HCEC 1CT (cell line): ENCODE measurements at regions not wholly inside any gene's neighbourhood (a gene's known extent, or its start where the extent isn't known, plus 50 kb on each side); places are given as distances from the start of the nearest gene placed in this dataset.
"Not testable (repeated sequence)": the region's sequence is repeated elsewhere in the genome, so short reads cannot be mapped to it uniquely, and the experiment has no call there.

Experiments used
- DNase-seq: peaks from one replicate; pipeline ENCODE4 v3.0.0-alpha.2; 2017

GRCh38 chr1:68677684-68678351, 180.9 kb upstream of the DEPDC1 start:
- no peak for DNase-seq

- DNase-seq = no peak
Measured at GRCh38 chr1:68696221-68696620, 199.3 kb upstream of the DEPDC1 start.

- no peak for DNase-seq
Measured at GRCh38 chr1:68703921-68704354, 207.1 kb upstream of the DEPDC1 start.

GRCh38 chr1:68704800-68705443, 208.0 kb upstream of the DEPDC1 start:
- no peak for DNase-seq

- DNase-seq = no peak
Measured at GRCh38 chr1:68705466-68705865, 208.6 kb upstream of the DEPDC1 start.

GRCh38 chr1:68706639-68707317, 209.9 kb upstream of the DEPDC1 start:
- DNase-seq = no peak

- DNase-seq = no peak
Measured at GRCh38 chr1:68717330-68717729, 220.4 kb upstream of the DEPDC1 start.

- DNase-seq = no peak
Measured at GRCh38 chr1:68720476-68720875, 223.6 kb upstream of the DEPDC1 start.

GRCh38 chr1:68723791-68724190, 226.9 kb upstream of the DEPDC1 start:
- DNase-seq = no peak

GRCh38 chr1:68725001-68725752, 228.3 kb upstream of the DEPDC1 start:
- DNase-seq = no peak

GRCh38 chr1:68739486-68739885, 242.6 kb upstream of the DEPDC1 start:
- DNase-seq = not testable (repeated sequence)

GRCh38 chr1:68745011-68745410, 248.1 kb upstream of the DEPDC1 start:
- no peak for DNase-seq

GRCh38 chr1:68745451-68745850, 248.6 kb upstream of the DEPDC1 start:
- DNase-seq = no peak

- DNase-seq = no peak
Measured at GRCh38 chr1:68746378-68746777, 249.5 kb upstream of the DEPDC1 start.

- no peak for DNase-seq
Measured at GRCh38 chr1:68751723-68752122, 254.8 kb upstream of the DEPDC1 start.

- DNase-seq = no peak
Measured at GRCh38 chr1:68758666-68759209, 261.9 kb upstream of the DEPDC1 start.

GRCh38 chr1:68767941-68768340, 271.1 kb upstream of the DEPDC1 start:
- DNase-seq = no peak

- DNase-seq = no peak
Measured at GRCh38 chr1:68770817-68771216, 273.9 kb upstream of the DEPDC1 start.

- no peak for DNase-seq
Measured at GRCh38 chr1:68777851-68778250, 281.0 kb upstream of the DEPDC1 start.

GRCh38 chr1:68779841-68780240, 283.0 kb upstream of the DEPDC1 start:
- DNase-seq = not testable (repeated sequence)

- no peak for DNase-seq
Measured at GRCh38 chr1:68780919-68781318, 284.0 kb upstream of the DEPDC1 start.

- no peak for DNase-seq
Measured at GRCh38 chr1:68782890-68783289, 286.0 kb upstream of the DEPDC1 start.

- DNase-seq = no peak
Measured at GRCh38 chr1:68785328-68785727, 288.4 kb upstream of the DEPDC1 start.
